Parathyroid adenoma (tissue), 2 donors: ENCODE measurements at regions not wholly inside any gene's neighbourhood (a gene's known extent, or its start where the extent isn't known, plus 50 kb on each side); places are given as distances from the start of the nearest gene placed in this dataset.

Experiments used
- H2AFZ ChIP-seq: fragments of 300-600 bp; sonication (generic); one replicate; pipeline ENCODE4 v1.7.0; 2017; ENCODE audit warnings: antibody characterized with exemption, mild to moderate bottlenecking
- H3K27ac ChIP-seq: fragments of 300-600 bp; sonication (generic); one replicate; pipeline ENCODE4 v1.7.0; 2017
- H3K27me3 ChIP-seq: fragments of 300-600 bp; sonication (generic); one replicate; pipeline ENCODE4 v1.7.0; 2017; ENCODE audit warnings: low read length; ENCODE audit not compliant: control insufficient read depth, insufficient read depth
- H3K36me3 ChIP-seq: fragments of 300-600 bp; sonication (generic); one replicate; pipeline ENCODE4 v1.7.0; 2017; ENCODE audit warnings: low read length; ENCODE audit not compliant: control insufficient read depth, insufficient read depth
- H3K4me1 ChIP-seq: fragments of 300-600 bp; sonication (generic); one replicate; pipeline ENCODE4 v1.7.0; 2017; ENCODE audit warnings: control low read depth
- H3K4me2 ChIP-seq: fragments of 300-600 bp; sonication (generic); one replicate; pipeline ENCODE4 v1.7.0; 2017; ENCODE audit warnings: low read length
- H3K4me3 ChIP-seq: fragments of 300-600 bp; sonication (generic); one replicate; pipeline ENCODE4 v1.7.0; 2017; ENCODE audit warnings: low read depth, low read length
- H3K79me2 ChIP-seq: fragments of 300-600 bp; sonication (generic); one replicate; pipeline ENCODE4 v1.7.0; 2017; ENCODE audit warnings: control low read depth
- H3K9ac ChIP-seq: fragments of 300-600 bp; sonication (generic); one replicate; pipeline ENCODE4 v1.7.0; 2017; ENCODE audit warnings: mild to moderate bottlenecking
- H3K9me3 ChIP-seq: fragments of 300-600 bp; sonication (generic); one replicate; pipeline ENCODE4 v1.7.0; 2017; ENCODE audit warnings: low read length; ENCODE audit not compliant: control insufficient read depth
- TF ChIP-seq, protein P1 (sequence below): fragments of 300-600 bp; sonication (generic); IDR thresholded peaks from one replicate; pipeline ENCODE4 v1.7.0; 2017; ENCODE audit warnings: antibody characterized with exemption, mild to moderate bottlenecking
- donor health status: primary hyperparathyroidism.

GRCh38 chr18:10009321-10010144, 95.7 kb downstream of the VAPA start:
- TF ChIP-seq, protein P1, sequence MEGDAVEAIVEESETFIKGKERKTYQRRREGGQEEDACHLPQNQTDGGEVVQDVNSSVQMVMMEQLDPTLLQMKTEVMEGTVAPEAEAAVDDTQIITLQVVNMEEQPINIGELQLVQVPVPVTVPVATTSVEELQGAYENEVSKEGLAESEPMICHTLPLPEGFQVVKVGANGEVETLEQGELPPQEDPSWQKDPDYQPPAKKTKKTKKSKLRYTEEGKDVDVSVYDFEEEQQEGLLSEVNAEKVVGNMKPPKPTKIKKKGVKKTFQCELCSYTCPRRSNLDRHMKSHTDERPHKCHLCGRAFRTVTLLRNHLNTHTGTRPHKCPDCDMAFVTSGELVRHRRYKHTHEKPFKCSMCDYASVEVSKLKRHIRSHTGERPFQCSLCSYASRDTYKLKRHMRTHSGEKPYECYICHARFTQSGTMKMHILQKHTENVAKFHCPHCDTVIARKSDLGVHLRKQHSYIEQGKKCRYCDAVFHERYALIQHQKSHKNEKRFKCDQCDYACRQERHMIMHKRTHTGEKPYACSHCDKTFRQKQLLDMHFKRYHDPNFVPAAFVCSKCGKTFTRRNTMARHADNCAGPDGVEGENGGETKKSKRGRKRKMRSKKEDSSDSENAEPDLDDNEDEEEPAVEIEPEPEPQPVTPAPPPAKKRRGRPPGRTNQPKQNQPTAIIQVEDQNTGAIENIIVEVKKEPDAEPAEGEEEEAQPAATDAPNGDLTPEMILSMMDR = no peak
- H3K36me3 ChIP-seq = no peaks in the 10 kb centered on the region
- no peaks in the 10 kb centered on the region for H3K9me3 ChIP-seq
- no peaks in the 10 kb centered on the region for H3K79me2 ChIP-seq
- H3K27me3 ChIP-seq = no peaks in the 10 kb centered on the region
- no peak overlapping the region for H3K27ac ChIP-seq
- H3K4me1 ChIP-seq = no peaks in the 10 kb centered on the region
- no peak overlapping the region for H3K4me3 ChIP-seq
- H3K4me2 ChIP-seq = no peak overlapping the region
- H3K9ac ChIP-seq = no peak overlapping the region
- no peak overlapping the region for H2AFZ ChIP-seq

DNA sequence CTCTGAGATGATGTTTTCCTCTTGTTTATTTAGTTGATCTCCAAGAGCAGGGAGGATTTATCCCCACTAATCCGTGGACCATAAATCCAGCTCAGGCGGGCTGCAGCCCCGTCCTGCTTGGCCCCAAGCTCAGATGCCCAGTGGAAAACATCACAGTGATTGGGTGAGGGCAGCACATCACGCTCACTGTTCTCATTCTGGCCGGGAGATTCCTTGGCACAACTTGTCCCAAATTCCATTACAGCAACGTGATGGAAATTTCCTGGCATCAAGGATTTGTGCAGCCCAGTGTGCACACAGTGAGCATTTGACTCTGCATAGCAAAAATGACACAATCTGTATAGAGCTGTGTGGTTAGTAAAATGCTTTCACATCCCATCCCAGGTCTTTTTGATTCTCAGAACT, 96.8 kb downstream of the VAPA start:
- Histone ChIP-seq H3K27ac (no peak overlapping the region), H3K4me3 (no peak overlapping the region)

GRCh38 chr18:10011061-10011460, 97.2 kb downstream of the VAPA start:
- Histone ChIP-seq H3K4me2 (no peak overlapping the region), H3K9me3 (no peaks in the 10 kb centered on the region), H3K27ac (no peak overlapping the region), H3K4me3 (no peak overlapping the region), H2AFZ (no peak overlapping the region), H3K36me3 (no peaks in the 10 kb centered on the region), H3K4me1 (no peaks in the 10 kb centered on the region), H3K9ac (no peak overlapping the region), H3K27me3 (no peaks in the 10 kb centered on the region), H3K79me2 (no peaks in the 10 kb centered on the region)
- TF ChIP-seq, protein P1 = no peak

More for the DNA sequence above, 96.8 kb downstream of the VAPA start:
- Histone ChIP-seq H3K9ac (no peak overlapping the region), H3K27me3 (no peaks in the 10 kb centered on the region), H3K9me3 (no peaks in the 10 kb centered on the region), H3K36me3 (no peaks in the 10 kb centered on the region), H2AFZ (no peak overlapping the region), H3K79me2 (no peaks in the 10 kb centered on the region), H3K4me1 (no peaks in the 10 kb centered on the region), H3K4me2 (no peak overlapping the region)
- TF ChIP-seq, protein P1 = no peak

GRCh38 chr18:10011751-10012150, 97.9 kb downstream of the VAPA start:
- H2AFZ ChIP-seq = no peak overlapping the region
- no peak overlapping the region for H3K4me3 ChIP-seq
- no peaks in the 10 kb centered on the region for H3K79me2 ChIP-seq
- no peaks in the 10 kb centered on the region for H3K36me3 ChIP-seq
- no peaks in the 10 kb centered on the region for H3K9me3 ChIP-seq
- no peak overlapping the region for H3K9ac ChIP-seq
- H3K4me1 ChIP-seq = no peaks in the 10 kb centered on the region
- H3K27me3 ChIP-seq = no peaks in the 10 kb centered on the region
- H3K27ac ChIP-seq = no peak overlapping the region
- no peak overlapping the region for H3K4me2 ChIP-seq
- TF ChIP-seq, protein P1 = no peak

DNA sequence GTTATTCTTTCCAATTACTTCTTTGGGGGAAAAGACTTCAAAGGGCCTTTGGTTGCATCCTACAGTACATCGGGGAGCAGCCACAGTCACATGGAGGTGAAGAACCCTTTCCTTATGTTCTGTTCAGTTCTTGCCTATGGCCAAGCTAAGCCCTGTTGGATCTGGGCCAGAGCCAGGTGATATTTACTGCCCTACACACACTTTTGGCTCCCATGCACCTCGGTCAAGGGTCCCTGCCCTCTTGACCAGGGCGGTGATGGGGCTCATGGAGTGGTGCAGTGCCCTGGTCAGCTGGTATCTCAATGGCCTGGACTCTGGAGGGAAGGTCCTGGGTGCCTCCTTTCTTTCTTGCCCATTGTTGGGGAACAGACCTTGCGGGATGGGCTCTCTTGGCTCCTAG, 98.7 kb downstream of the VAPA start:
- Histone ChIP-seq H3K4me3 (no peak overlapping the region), H3K9ac (no peak overlapping the region), H3K4me2 (no peak overlapping the region), H3K9me3 (no peaks in the 10 kb centered on the region), H3K36me3 (no peaks in the 10 kb centered on the region), H2AFZ (no peak overlapping the region), H3K27me3 (no peaks in the 10 kb centered on the region), H3K79me2 (no peaks in the 10 kb centered on the region), H3K4me1 (no peaks in the 10 kb centered on the region), H3K27ac (no peak overlapping the region)
- TF ChIP-seq, protein P1 = no peak
